OCI-LY3 (cell line): ENCODE measurements at regions not wholly inside any gene's neighbourhood (a gene's known extent, or its start where the extent isn't known, plus 50 kb on each side); places are given as distances from the start of the nearest gene placed in this dataset.

ENCODE experiments used
- EZH2phosphoT487 ChIP-seq: fragments of 200-600 bp; shearing (Covaris generic); IDR thresholded peaks from 2 replicates; pipeline ENCODE4 v1.6.1; 2018; ENCODE audit warnings: antibody characterized with exemption, mixed run types, low read depth
- TF ChIP-seq, protein P1 (sequence below): fragments of 200-600, 300-600 bp; sonication (generic); IDR thresholded peaks from 2 replicates; pipeline ENCODE4 v1.5.1; 2014; ENCODE audit warnings: antibody characterized with exemption, low read length, low read depth

DNA sequence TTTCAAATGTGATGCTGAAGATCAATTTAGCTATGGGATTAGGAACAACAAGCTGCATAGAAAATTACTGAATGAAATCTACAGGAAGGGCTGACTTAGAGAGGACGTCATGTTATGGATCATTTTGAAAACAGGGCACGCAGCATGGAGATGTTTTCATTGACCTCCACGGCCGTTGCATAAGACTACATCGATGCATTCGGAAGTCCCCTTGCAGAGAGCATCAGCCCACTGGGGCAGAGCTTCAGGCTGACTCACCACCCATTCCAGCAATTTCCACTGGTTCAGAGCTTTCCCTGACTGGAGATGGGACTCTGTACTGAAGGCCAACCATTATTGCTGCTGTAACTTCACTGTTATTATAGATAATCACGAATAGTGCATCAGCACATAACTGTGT is 305.3 kb downstream of the IRS2 start:
- TF ChIP-seq, protein P1, sequence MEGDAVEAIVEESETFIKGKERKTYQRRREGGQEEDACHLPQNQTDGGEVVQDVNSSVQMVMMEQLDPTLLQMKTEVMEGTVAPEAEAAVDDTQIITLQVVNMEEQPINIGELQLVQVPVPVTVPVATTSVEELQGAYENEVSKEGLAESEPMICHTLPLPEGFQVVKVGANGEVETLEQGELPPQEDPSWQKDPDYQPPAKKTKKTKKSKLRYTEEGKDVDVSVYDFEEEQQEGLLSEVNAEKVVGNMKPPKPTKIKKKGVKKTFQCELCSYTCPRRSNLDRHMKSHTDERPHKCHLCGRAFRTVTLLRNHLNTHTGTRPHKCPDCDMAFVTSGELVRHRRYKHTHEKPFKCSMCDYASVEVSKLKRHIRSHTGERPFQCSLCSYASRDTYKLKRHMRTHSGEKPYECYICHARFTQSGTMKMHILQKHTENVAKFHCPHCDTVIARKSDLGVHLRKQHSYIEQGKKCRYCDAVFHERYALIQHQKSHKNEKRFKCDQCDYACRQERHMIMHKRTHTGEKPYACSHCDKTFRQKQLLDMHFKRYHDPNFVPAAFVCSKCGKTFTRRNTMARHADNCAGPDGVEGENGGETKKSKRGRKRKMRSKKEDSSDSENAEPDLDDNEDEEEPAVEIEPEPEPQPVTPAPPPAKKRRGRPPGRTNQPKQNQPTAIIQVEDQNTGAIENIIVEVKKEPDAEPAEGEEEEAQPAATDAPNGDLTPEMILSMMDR, result no peak
- TF ChIP-seq EZH2phosphoT487, result no peak
